ENCODE measurements at regions not wholly inside any gene's neighbourhood (a gene's known extent, or its start where the extent isn't known, plus 50 kb on each side); places are given as distances from the start of the nearest gene placed in this dataset.

DNA sequence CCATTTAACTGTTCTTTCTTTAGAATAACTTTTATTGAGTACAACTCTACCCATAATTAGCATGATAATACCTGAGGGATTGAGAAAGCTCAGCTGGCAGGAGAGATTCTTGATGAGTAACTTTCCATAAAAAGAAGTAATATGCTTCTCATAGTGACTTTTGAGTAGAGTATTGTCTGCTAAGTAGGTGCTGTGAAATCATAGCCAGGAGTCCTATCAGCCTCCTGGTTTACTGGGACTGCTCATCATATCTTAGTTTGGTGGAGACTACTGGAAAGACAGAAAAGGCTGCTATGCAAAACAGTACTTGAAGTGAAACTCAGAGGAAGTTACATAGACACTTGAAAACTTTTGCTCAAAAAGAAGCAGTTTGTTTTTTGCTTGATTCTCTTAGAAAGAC, 113.3 kb upstream of the ATP2B1 start:
- no peak for DNase-seq (ENCODE audit: low read depth)

DNA sequence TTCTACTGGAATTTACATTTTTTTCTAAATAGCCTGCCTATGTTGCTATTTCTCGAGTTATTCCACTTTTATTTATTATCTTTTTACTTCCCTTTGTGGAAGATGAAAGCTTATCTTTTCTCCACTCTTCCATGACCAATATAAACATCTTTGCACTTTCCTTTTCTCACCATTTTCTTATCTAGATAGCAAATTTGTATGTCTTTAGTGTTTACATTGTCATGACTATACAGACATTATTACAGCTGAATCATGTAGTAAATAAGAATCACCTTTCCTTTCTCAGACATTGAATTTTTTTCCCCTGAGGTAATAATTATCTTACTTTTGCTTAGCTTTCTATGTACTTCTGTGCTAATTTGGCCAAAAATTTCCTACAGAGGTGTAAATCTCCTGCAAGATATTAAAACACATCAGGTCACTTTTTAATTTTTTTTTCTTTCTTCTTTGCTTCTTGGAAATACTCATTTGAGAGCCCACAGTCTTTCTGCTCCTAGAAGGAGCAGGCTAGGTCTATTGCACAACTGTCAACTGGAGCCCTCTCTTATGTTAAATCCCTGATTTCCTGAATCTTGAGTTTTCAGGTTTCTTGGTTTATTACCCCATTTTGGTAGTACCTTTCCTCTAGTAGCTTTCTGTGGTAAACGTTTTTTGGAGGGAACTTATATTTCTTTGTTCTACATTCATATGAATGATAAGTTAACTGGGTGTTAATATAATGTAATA, 109.0 kb upstream of the ATP2B1 start:
- no peak for DNase-seq (ENCODE audit: low read depth)

DNA sequence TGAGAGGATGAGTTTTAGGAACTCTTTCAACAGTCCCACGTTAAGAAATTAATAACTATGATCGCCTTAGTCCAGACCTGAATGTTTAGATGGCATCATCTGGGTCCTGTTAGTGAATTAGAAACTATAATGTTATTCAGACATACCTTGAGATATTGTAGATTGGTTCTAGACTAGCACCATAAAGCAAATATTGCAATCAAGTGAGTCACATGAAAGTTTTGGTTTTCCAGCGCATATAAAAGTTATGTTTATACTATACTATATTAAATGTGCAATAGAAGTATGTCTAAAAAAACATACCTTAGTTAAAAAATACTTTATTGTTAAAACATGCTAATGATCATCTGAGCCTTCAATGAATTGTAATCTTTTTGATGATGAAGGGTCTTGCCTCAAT, 106.6 kb upstream of the ATP2B1 start:
- no peak for DNase-seq (ENCODE audit: low read depth)

DNA sequence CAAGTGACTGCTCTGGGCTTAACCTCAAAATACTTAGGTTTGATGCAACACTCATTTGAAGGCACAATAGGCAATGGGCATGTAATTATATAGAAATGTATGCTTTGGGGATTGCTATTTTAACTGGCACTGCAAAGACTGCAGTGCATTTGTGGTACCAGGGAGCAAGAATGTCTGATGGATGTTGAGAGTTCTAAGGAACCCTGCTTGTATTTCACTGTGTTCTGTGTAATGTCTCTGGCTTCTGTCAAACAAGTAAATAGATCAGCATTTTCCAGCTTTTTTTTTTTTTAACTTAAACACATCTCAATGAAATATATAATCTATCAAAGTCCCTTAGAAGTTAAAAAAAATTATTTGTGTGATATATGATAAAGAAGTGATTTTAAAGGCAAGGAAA, 94.8 kb upstream of the ATP2B1 start:
- DNase-seq (ENCODE audit: low read depth) = no peak

DNA sequence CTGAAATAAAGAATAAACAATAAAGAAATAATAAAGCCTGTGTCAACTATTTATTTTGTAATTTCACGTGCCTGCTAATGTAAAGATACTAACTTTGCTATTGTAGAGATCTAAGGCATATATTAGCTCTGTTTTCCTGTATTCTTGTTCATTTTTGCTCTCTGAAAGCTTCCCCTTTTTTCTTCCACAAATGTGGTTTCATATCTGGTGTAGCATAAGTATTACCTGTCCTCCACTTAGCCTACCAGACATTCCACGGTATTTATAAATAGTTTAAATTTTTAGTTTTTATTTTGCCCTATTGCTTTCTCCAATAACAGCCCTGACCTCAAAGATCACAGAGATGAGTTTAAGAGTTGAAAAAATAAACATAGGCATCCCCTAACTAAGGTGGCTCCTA, 92.6 kb upstream of the ATP2B1 start:
- DNase-seq (ENCODE audit: low read depth) = no peak

DNA sequence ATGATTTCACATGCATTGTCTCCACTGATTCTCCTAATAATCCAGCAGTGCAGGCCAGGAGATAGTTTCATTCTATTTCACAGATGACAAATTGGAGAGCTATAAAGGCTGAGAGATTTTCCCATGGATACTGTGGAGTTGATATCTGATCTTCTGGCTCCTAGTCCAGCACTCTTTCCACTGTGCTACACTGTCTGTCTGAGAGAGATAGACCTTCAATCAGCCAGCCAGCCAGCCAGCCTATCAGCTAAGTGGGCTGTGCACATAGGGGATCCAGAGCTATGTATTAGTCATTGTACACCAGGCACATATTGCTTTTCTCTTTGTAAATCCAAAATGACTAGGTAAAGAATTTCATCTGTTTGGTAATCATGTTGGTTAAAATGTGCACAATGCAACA, 91.8 kb upstream of the ATP2B1 start:
- DNase-seq (ENCODE audit: low read depth) = no peak

DNA sequence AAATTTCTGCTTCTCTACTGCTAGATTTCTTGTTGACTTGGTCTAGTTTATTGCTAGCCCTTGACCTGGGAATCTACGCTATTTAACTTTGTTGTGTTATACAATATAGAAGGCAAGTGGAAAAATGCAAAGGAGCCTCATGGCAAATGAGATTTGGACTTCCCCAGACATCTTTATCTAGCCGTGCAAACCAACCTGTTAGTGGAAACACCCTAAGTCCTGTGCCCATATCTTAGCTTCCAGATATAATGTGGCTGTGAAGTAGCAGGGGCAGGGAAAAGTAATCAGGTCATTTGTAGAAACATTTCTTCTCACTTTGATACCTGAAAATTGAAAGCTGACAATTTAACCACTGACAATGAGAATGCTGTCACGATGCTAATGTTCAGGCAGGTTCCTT, 90.7 kb upstream of the ATP2B1 start:
- DNase-seq (ENCODE audit: low read depth) = no peak

DNA sequence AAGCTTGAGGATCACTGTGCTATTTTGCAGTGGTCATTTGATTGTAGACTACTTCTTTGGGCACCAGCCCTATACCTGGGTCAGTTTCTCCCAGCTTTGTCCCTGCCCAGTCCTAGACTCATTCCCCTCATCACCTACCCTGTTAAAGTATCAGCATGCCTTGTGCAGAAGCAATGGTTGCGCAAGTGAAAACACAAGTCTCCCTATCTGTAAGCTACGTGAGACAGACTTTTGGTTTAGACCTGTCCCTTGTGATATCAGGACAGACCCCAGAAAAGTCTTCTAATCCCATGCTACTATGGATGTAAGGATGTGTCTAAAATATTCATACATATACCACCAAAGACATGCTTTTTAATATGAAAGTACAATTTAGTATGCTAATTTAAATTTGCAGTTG, 88.8 kb upstream of the ATP2B1 start:
- no peak for DNase-seq (ENCODE audit: low read depth)

DNA sequence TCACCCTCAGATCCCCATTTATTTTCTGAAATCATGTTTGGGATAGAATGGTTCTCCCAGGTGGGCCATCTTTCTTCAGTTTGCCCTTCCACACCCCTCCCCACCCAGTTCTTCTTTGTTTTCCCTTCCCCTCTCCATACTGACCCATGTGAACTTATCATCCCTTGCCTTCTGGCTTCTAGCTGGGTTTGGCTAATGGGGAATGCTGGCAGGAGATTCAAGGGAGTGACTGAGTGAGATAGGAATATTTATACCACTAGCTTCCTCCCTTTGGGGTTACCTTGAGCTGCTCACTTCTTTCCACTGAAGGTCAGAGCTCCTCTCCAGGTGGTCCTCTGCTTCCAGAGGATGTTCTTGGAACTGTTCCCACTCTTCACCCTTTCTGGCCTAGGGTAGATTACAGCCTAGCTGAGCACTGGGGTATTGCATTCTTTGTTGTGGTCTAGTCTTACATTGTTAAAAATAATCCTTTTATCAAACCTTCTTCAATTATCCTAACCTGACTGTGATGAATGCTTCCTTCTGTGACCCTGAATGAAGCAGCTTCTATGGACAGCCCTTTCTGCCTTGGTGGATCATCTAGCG, 88.3 kb upstream of the ATP2B1 start:
- no peak for DNase-seq (ENCODE audit: low read depth)

DNA sequence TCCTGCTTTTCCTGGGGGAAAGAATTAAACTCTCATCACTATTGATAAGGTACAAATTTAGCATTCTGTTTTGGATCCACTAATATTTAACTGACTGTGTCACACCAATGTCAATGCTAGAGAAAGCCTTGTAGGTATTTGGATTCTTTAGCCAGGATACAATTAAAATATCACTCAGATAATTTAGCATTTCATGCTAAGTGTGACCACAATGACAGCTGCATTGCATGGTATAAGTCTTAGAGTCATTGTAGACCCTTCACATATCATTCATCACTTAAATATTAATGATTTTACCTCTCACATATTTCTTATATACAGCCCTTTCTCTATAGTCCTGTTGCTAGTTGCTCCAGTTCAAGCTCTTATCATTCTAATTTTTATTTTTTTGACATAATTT, 85.3 kb upstream of the ATP2B1 start:
- DNase-seq (ENCODE audit: low read depth) = no peak

DNA sequence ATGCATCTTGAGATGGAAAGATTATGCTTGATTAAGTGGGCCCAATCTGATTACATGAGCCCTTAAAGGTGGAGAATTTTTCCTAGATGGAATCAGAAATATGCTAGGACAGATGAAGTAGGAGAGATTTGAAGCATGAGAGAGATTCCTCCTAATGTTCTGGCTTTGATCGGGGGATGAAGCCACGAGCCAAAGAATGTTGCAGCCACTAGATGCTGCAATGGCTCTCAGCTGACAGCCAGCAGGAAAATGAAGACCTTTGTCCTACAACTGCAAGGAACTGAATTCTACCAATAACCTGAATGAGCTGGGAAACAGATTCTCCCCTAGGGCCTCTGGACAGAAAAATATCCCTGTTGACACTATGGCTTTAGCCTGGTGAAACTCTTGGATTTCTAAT, 82.6 kb upstream of the ATP2B1 start:
- no peak for DNase-seq (ENCODE audit: low read depth)

DNA sequence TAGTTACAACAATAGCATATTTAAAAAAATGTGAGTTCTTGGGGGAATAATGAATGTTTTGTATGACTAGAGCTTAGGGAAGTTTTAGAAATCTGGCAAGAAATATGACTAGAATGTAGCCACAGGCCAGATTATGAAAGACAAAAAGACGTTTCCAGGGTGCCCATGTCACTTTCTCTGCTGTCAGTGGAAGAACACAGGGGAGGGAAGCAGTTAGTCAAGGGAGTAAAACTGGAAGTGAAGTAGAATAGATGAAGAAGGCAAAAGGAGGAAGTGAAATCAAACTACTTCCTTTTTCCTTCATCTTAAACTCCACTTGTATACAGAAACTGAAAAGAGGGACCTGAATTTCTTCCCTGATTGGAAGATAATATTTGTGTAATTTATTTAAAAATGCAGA, 81.2 kb upstream of the ATP2B1 start:
- no peak for DNase-seq (ENCODE audit: low read depth)

DNA sequence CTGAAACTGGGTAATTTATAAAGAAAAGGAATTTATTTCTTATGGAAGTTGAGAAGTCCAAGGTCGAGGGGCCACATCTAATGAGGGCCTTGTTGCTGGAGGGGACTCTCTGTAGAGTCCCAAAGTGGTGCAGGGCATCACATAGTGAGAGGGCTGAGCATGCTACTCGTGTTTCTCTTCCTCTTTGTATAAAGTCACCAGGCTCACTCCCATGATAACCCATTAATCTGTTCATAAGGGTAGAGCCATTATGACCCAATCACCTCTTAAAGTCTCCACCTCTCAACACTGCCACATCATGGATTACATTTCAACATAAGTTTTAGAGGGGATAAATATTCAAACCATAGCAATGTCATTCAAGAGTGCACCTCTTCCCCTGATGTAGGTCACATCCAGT, 79.1 kb upstream of the ATP2B1 start:
- no peak for DNase-seq (ENCODE audit: low read depth)

DNA sequence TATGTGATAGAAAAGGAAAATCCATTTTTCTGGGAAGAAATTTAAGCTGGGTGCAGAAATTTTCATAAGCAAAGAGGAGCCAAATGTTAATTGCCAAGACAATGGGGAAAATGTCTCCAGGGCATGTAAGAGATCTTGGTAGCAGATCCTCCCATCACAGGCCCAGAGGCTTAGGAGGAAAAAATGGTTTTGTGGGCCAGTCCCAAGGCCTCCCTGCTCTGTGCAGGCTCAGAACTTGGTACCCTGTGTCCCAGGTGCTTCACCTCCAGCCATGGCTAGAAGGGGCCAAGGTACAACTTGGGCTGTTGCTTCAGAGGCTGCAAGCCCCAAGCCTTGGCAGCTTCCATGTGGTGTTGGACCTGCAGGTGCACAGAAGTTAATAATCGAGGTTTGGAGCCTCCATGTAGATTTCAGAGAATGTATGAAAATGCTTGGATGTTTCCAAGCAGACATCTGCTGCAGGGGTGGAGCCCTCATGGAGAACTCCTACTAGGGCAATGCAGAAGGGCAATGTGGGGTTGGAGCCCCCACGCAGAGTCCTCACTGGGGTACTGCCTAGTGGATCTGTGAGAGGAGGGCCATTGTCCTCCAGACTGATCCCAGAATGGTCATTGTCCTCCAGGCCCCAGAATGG, 77.7 kb upstream of the ATP2B1 start:
- DNase-seq (ENCODE audit: low read depth) = no peak

DNA sequence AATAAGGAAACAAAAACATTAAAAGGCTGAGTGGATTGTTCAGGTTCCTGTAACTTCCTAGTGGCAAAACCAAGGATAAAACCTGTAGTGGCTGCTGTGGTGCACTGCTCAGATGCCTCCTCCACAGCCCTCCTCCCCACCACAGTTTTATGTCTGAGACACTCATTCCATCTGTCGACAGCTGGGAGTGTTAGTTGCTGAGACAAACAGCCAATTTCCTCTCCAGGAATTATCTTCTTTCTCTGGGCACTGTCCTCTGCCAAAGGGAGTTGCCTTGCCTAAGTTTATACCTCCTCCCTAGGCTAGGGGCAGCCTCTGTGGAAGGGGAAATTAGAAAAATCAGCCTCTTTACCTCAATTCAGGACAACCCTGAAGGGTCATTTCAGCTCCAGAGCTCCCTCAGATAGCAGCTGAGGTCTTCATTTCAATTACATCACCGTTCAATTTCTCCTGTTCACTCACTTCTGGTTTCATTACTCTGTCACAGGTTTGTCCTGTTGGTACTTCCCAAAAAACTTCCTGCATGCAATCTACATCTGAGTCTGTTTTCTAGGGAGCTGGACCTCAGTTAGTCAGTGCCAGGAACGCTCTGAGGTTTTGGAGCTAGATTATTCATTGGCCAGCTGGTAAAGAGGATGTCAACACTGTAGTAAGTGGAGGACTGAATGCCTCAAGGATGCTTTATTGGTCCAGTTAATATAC, 74.9 kb upstream of the ATP2B1 start:
- DNase-seq (ENCODE audit: low read depth) = no peak

DNA sequence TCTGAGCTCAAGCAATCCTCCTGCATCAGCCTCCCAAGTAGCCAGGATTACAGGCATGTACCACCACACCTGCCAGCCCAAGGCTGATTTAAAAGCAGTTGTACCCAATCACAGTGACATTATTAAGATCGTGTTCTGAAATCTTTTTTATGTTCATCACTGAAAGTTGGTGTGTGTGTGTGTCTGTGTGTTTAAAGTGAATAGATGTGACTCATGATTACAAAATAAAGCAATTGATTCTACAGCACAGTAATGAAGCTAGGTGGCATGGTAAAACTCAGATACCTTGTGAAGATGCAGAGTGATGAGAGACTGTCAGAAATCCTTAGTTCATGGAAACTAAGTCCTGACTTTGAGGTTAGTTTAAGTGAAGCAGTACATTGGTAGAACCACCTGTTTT, 74.2 kb upstream of the ATP2B1 start:
- DNase-seq (ENCODE audit: low read depth) = no peak

DNA sequence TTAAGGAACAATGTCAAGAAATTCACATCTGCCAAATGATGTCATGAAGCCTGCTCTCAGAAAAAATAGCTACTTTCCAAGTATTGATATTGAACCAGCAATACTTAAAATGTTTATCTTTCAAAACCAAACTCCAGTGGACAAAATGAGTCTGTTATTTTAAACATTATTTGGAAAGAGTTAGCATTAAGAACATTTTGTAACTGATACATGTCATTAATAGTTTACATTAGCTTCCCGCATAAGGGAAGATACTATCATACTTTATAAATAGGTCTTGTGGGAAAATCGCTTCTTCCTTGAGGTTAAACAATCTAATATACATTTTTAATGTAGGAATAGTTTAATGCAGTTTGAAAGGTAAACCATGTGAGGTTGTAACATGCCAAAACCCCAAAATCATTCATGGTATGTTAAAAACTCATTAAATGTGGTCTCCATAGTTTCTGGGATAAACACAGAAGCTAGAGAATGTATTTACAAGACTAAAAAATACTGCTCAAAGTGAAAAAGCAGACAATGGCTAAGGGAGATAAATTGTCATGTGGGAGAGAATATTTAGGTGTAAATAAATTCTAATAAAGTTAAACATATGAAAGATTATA, 73.4 kb upstream of the ATP2B1 start:
- DNase-seq (ENCODE audit: low read depth) = no peak

DNA sequence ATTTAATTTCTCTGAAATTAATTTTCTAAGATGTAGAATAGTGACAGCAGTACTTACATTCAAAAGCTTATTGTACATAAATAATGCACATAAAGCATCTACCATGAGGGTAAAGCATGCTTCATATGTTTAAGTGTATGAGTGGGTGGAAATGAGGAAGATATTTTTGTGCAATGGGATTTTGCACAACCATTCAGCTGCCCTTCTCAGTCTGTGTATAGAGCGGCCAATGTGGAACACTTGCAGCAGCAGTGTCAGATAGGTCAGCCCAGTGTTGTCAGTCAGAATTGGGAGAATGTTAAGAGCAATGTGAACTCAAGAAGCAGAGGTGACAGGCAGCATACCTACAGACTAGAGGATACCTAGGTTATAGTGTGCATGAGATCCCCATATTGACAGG, 72.5 kb upstream of the ATP2B1 start:
- no peak for DNase-seq (ENCODE audit: low read depth)

DNA sequence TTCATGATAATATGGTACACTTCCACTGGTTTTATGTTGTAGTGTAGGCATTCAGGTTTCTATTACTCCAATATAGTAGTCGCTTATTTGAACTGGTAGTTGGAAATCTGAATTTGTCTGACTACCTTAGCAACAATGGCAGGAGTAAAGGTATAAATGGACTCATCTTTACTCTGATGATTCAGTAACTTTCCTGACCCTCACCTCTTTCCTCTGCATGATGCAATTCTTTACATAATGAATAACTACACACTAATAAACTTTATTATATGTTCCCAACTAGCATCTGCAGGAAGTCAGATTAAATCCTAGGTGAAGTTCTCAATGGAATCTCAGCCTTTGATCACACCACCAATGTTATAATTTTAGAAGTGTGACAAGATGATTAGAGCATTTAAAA, 70.5 kb upstream of the ATP2B1 start:
- no peak for DNase-seq (ENCODE audit: low read depth)

DNA sequence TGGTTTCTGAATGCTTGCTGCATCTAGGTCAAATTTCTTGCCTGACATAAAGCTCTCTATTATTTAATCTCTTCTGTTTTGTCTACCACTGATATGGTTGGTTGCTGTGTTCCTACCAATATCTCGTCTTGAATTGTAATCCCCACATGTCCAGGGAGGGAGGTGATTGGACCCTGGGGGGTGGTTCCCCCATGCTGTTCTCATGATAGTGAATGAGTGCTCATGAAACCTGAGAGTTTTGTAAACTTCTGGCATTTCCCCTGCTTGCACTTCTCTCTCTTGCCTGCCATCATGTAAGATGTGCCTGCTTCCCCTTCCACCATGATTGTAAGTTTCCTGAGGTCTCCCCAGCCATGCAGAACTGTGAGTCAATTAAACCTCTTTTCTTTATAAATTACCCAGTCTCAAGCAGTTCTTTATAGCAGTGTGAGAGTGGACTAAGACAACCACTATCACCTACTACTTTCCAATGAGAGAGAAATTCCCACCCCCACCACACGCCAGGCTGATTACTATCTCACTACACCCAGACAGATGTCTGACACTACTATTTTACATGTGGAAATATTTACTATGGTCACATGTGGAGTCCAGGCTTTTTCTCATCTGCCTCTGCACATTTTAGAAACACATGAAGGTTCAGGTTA, 69.2 kb upstream of the ATP2B1 start:
- DNase-seq (ENCODE audit: low read depth) = no peak

DNA sequence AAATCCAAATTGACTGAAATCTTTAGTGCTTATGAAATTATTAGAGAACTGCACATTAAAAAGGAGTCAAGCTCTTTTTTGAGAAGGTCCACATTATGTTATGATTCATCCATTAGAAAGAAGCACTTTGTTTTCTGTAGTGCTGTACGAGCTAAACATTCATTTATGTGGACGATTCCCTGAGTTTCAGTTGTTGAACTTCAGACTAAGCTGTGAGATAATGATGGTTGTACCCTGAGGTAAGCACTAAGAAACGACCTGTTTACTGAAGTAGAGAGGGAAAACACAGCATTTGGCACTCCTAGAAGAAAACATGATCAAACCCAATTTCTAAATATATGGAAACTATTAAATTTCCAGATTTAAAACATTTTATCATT, 67.3 kb upstream of the ATP2B1 start:
- DNase-seq (ENCODE audit: low read depth) = no peak
